ENCODE measurements at regions not wholly inside any gene's neighbourhood (a gene's known extent, or its start where the extent isn't known, plus 50 kb on each side); places are given as distances from the start of the nearest gene placed in this dataset.

DNA sequence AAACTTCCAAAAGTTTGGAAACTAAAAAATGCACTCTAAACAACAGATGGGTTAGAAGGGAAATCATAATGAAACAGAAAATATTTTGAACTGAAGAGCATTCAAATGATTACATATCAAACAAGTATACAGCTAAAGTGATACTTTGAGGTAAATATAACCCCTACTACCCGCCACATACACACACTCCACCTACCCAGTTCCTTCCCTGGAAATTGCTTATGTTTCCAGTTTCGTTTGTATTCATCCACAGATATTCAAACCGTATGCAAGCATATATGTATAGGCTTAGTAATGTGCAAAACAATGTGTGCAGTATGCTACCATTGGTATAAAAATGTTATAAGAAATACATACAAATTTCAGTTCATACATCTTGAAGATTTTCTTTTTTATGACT, 95.5 kb downstream of the SMIM20 start:
- no peak overlapping the region for H3K4me2 ChIP-seq (ENCODE audit: insufficient read depth, low read length)
- H3K36me3 ChIP-seq (ENCODE audit: insufficient read depth, low read length): no peaks in the 10 kb centered on the region
- H4K20me1 ChIP-seq (ENCODE audit: insufficient read depth, low read length): no peaks in the 10 kb centered on the region
- no peak overlapping the region for H3K4me3 ChIP-seq (ENCODE audit: low read depth in 1 of 2, low read length in 2 of 2)
- no peaks in the 10 kb centered on the region for H3K27me3 ChIP-seq (ENCODE audit: insufficient read depth, low read length, poor library complexity)
- no peaks in the 10 kb centered on the region for H3K4me1 ChIP-seq (ENCODE audit: insufficient read depth, low read length)
- H3K9me3 ChIP-seq (ENCODE audit: insufficient read depth, low read length, severe bottlenecking): peaks cover 6% of the 10 kb centered on the region
- no peaks in the 10 kb centered on the region for H3K79me2 ChIP-seq (ENCODE audit: insufficient read depth, low read length)
- no peak overlapping the region for H2AFZ ChIP-seq (ENCODE audit: low read depth, low read length)
- DNase-seq: no peak
- H3K9ac ChIP-seq (ENCODE audit: low read depth, low read length): no peak overlapping the region
- no peak overlapping the region for H3K27ac ChIP-seq (ENCODE audit: low read length)
- TF ChIP-seq EZH2 (IDR thresholded peaks at IDR 0.05; ENCODE audit: borderline replicate concordance, low read depth, low read length, severe bottlenecking): no peak
- TF ChIP-seq CTCF (IDR thresholded peaks at IDR 0.05; ENCODE audit: borderline replicate concordance, extremely low read depth, low read length, poor library complexity, severe bottlenecking): no peak
- no peak for ATAC-seq (ENCODE audit: insufficient read depth, low read depth)

DNA sequence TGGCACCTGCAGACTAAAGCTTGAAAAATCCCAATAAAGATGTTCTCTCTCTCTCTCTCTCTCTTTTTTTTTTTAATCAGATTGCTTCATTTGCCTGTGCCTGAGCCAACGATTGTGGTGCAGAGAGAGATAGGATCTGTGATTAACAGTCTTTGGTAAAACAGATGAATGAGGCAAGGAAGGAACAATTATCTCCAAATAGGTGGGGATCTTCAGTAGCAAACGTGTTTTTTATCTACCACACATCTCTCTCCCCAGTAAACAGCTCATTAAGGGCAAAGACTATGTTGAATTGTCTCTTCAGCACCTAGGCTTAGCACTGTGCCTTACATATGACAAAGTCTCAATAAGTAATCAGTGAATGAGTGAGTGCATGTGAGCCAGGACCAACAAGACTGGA, 96.3 kb downstream of the SMIM20 start:
- Histone ChIP-seq H3K9ac (ENCODE audit: low read depth, low read length) (no peak overlapping the region), H3K36me3 (ENCODE audit: insufficient read depth, low read length) (no peaks in the 10 kb centered on the region), H3K79me2 (ENCODE audit: insufficient read depth, low read length) (no peaks in the 10 kb centered on the region), H3K27me3 (ENCODE audit: insufficient read depth, low read length, poor library complexity) (no peaks in the 10 kb centered on the region), H4K20me1 (ENCODE audit: insufficient read depth, low read length) (no peaks in the 10 kb centered on the region), H3K4me1 (ENCODE audit: insufficient read depth, low read length) (no peaks in the 10 kb centered on the region), H2AFZ (ENCODE audit: low read depth, low read length) (no peak overlapping the region), H3K27ac (ENCODE audit: low read length) (no peak overlapping the region), H3K4me2 (ENCODE audit: insufficient read depth, low read length) (no peak overlapping the region), H3K9me3 (ENCODE audit: insufficient read depth, low read length, severe bottlenecking) (peaks cover 6% of the 10 kb centered on the region), H3K4me3 (ENCODE audit: low read depth in 1 of 2, low read length in 2 of 2) (no peak overlapping the region)
- DNase-seq (no peak), ATAC-seq (ENCODE audit: insufficient read depth, low read depth) (no peak)
- TF ChIP-seq CTCF (IDR thresholded peaks at IDR 0.05; ENCODE audit: borderline replicate concordance, extremely low read depth, low read length, poor library complexity, severe bottlenecking): no peak
- no peak for TF ChIP-seq EZH2 (IDR thresholded peaks at IDR 0.05; ENCODE audit: borderline replicate concordance, low read depth, low read length, severe bottlenecking)

GRCh38 chr4:26013629-26014028, 99.6 kb downstream of the SMIM20 start:
- TF ChIP-seq CTCF (IDR thresholded peaks at IDR 0.05; ENCODE audit: borderline replicate concordance, extremely low read depth, low read length, poor library complexity, severe bottlenecking) (no peak), EZH2 (IDR thresholded peaks at IDR 0.05; ENCODE audit: borderline replicate concordance, low read depth, low read length, severe bottlenecking) (no peak)
- no peak overlapping the region for H3K27ac ChIP-seq (ENCODE audit: low read length)
- no peaks in the 10 kb centered on the region for H3K27me3 ChIP-seq (ENCODE audit: insufficient read depth, low read length, poor library complexity)
- DNase-seq (no peak), ATAC-seq (ENCODE audit: insufficient read depth, low read depth) (no peak)
- no peak overlapping the region for H3K4me2 ChIP-seq (ENCODE audit: insufficient read depth, low read length)
- H3K4me1 ChIP-seq (ENCODE audit: insufficient read depth, low read length): no peaks in the 10 kb centered on the region
- H2AFZ ChIP-seq (ENCODE audit: low read depth, low read length): no peak overlapping the region
- H3K36me3 ChIP-seq (ENCODE audit: insufficient read depth, low read length): no peaks in the 10 kb centered on the region
- peaks cover 3% of the 10 kb centered on the region for H3K9me3 ChIP-seq (ENCODE audit: insufficient read depth, low read length, severe bottlenecking)
- H4K20me1 ChIP-seq (ENCODE audit: insufficient read depth, low read length): no peaks in the 10 kb centered on the region
- no peaks in the 10 kb centered on the region for H3K79me2 ChIP-seq (ENCODE audit: insufficient read depth, low read length)
- H3K4me3 ChIP-seq (ENCODE audit: low read depth in 1 of 2, low read length in 2 of 2): no peak overlapping the region
- H3K9ac ChIP-seq (ENCODE audit: low read depth, low read length): no peak overlapping the region

DNA sequence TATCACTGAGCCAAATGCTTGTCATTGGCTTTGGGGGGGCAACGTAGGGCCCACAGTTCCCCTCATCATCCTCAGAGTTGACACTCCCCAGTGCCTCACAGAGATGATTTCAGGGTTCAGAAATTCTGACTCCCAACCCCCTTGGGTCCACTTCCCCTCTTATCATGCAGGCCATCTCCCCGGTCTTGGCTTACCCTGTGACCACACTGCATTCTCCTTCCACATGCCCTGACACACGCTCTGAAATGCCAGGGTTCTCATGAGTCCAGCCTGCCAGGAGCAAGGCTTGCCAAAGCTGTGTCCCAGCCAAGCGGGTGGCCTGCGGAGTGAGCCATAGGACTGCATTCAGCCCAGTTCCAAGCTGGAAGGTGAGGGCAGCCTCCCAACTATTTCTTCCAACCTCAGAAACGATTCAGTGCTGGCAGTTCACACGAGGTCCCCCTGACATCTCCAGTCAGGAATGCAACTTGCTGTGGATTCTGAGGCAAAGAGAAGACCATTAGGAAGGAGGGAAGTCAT, 101.2 kb downstream of the SMIM20 start:
- Histone ChIP-seq H3K27ac (ENCODE audit: low read length) (no peak overlapping the region), H3K79me2 (ENCODE audit: insufficient read depth, low read length) (no peaks in the 10 kb centered on the region), H3K9me3 (ENCODE audit: insufficient read depth, low read length, severe bottlenecking) (no peaks in the 10 kb centered on the region), H3K27me3 (ENCODE audit: insufficient read depth, low read length, poor library complexity) (no peaks in the 10 kb centered on the region), H3K4me1 (ENCODE audit: insufficient read depth, low read length) (no peaks in the 10 kb centered on the region), H4K20me1 (ENCODE audit: insufficient read depth, low read length) (no peaks in the 10 kb centered on the region), H3K4me3 (ENCODE audit: low read depth in 1 of 2, low read length in 2 of 2) (no peak overlapping the region), H3K4me2 (ENCODE audit: insufficient read depth, low read length) (no peak overlapping the region), H2AFZ (ENCODE audit: low read depth, low read length) (no peak overlapping the region), H3K9ac (ENCODE audit: low read depth, low read length) (no peak overlapping the region), H3K36me3 (ENCODE audit: insufficient read depth, low read length) (no peaks in the 10 kb centered on the region)
- DNase-seq (no peak), ATAC-seq (ENCODE audit: insufficient read depth, low read depth) (no peak)
- TF ChIP-seq CTCF (IDR thresholded peaks at IDR 0.05; ENCODE audit: borderline replicate concordance, extremely low read depth, low read length, poor library complexity, severe bottlenecking) (no peak), EZH2 (IDR thresholded peaks at IDR 0.05; ENCODE audit: borderline replicate concordance, low read depth, low read length, severe bottlenecking) (no peak)
